ENCODE measurements at regions not wholly inside any gene's neighbourhood (a gene's known extent, or its start where the extent isn't known, plus 50 kb on each side); places are given as distances from the start of the nearest gene placed in this dataset.

DNA sequence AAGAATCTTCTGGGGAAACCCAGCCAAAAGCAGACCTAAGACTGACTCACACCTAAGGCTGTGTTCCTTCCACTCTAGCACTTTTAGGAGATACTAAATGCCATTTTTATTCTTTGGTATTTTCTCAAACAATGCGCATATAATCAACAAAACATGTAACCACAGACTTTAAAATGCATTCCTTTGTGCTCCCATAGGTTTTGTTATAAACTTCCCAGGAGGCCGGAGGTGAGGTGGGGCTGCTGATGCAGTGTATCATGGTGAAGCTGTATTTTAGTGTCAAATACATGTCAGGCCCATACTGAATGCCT is 155.2 kb downstream of the BTBD3 start:
- TF ChIP-seq, protein P1, sequence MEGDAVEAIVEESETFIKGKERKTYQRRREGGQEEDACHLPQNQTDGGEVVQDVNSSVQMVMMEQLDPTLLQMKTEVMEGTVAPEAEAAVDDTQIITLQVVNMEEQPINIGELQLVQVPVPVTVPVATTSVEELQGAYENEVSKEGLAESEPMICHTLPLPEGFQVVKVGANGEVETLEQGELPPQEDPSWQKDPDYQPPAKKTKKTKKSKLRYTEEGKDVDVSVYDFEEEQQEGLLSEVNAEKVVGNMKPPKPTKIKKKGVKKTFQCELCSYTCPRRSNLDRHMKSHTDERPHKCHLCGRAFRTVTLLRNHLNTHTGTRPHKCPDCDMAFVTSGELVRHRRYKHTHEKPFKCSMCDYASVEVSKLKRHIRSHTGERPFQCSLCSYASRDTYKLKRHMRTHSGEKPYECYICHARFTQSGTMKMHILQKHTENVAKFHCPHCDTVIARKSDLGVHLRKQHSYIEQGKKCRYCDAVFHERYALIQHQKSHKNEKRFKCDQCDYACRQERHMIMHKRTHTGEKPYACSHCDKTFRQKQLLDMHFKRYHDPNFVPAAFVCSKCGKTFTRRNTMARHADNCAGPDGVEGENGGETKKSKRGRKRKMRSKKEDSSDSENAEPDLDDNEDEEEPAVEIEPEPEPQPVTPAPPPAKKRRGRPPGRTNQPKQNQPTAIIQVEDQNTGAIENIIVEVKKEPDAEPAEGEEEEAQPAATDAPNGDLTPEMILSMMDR (IDR thresholded peaks at IDR 0.05; ENCODE audit: insufficient read depth, low read length, poor library complexity, severe bottlenecking) = no peak
- TF ChIP-seq EZH2phosphoT487 (conservative IDR thresholded peaks at IDR 0.05; ENCODE audit: low read length) = no peak
